GM12878 (cell line): ENCODE measurements at regions not wholly inside any gene's neighbourhood (a gene's known extent, or its start where the extent isn't known, plus 50 kb on each side); places are given as distances from the start of the nearest gene placed in this dataset.

Source experiments
- ATAC-seq: fragments of 200-7000 bp; cut with Tn5 transposase; 3 replicates; pipeline ENCODE4 v1.9.1; 2020; ENCODE audit warnings: mild to moderate bottlenecking, moderate library complexity
- BruUV-seq: library from RNA; stranded (reverse); fragments of 400-500 nt; replicated peaks from 2 replicates; lab custom pipeline; 2021; lab: Mats Ljungman, UMichigan
- CTCF ChIA-PET: fragments of 300-600 bp; sonication (Branson Sonifier 250); formaldehyde crosslinking; extraction: SDS; loops from one replicate; lab custom pipeline; 2021; ENCODE audit warnings: inconsistent platforms; lab: Yijun Ruan, JAX
- POLR2A ChIA-PET: fragments of 350-600 bp; formaldehyde crosslinking; extraction: SDS; loops from one replicate; lab custom pipeline; 2021; ENCODE audit warnings: inconsistent platforms; lab: Charles Lee
- RAD21 ChIA-PET: fragments of 300-600 bp; sonication (Branson Sonifier 250); formaldehyde crosslinking; loops from one replicate; lab custom pipeline; 2023; ENCODE audit warnings: antibody characterized with exemption; ENCODE audit not compliant: unreplicated experiment; lab: Charles Lee
- SMC1A ChIA-PET: fragments of 300-600 bp; sonication (Branson Sonifier 250); formaldehyde crosslinking; loops from one replicate; lab custom pipeline; 2023; ENCODE audit not compliant: unreplicated experiment, uncharacterized antibody; lab: Charles Lee
- DNase-seq: peaks from one replicate; pipeline ENCODE4 v3.0.0-alpha.2; 2011; ENCODE audit warnings: low read depth, low spot score
- FAIRE-seq: peaks from 3 replicates; lab custom pipeline; 2011; peaks lifted over from hg19 to GRCh38; lab: Jason Lieb, UNC
- H2AFZ ChIP-seq: 2 replicates; pipeline ENCODE4 v1.6.0; 2011; ENCODE audit warnings: low read depth, low read length, control low read depth; ENCODE audit not compliant: control insufficient read depth
- H3K27ac ChIP-seq: 2 replicates; pipeline ENCODE4 v1.5.1; 2011; ENCODE audit warnings: control low read depth; ENCODE audit not compliant: control insufficient read depth, insufficient read depth
- H3K27me3 ChIP-seq, 2 experiments: replicated peaks in 1 of 2; 2 replicates each; pipeline versions ENCODE4 v1.6.0 to v1.6.1; 2011; ENCODE audit warnings: low read length in 1 of 2; ENCODE audit not compliant: control insufficient read depth in 2 of 2, insufficient read depth in 2 of 2
- H3K36me3 ChIP-seq, 2 experiments: 2 replicates each; pipeline ENCODE4 v1.5.1; 2011; ENCODE audit warnings: low read length in 1 of 2; ENCODE audit not compliant: control insufficient read depth in 2 of 2, insufficient read depth in 2 of 2
- H3K4me1 ChIP-seq: 2 replicates; pipeline ENCODE4 v1.6.1; 2011; ENCODE audit warnings: mild to moderate bottlenecking, low read length, moderate library complexity, mixed read lengths; ENCODE audit not compliant: control insufficient read depth, insufficient read depth
- H3K4me2 ChIP-seq: 2 replicates; pipeline ENCODE4 v1.6.0; 2011; ENCODE audit warnings: control low read depth; ENCODE audit not compliant: control insufficient read depth, insufficient read depth
- H3K4me3 ChIP-seq: fragments of 200-600 bp; sonication (generic); 2 replicates; pipeline ENCODE4 v1.5.1; 2016
- H3K79me2 ChIP-seq: 2 replicates; pipeline ENCODE4 v1.6.0; 2011; ENCODE audit warnings: low read length; ENCODE audit not compliant: control insufficient read depth, insufficient read depth
- H3K9ac ChIP-seq: 2 replicates; pipeline ENCODE4 v1.8.0; 2011; ENCODE audit warnings: low read length, control low read depth, mixed read lengths; ENCODE audit not compliant: control insufficient read depth, insufficient read depth
- H3K9me3 ChIP-seq: replicated peaks from 3 replicates; pipeline ENCODE4 v1.5.1; 2011; ENCODE audit warnings: mild to moderate bottlenecking, low read length; ENCODE audit not compliant: control insufficient read depth, insufficient read depth
- H4K20me1 ChIP-seq: 2 replicates; pipeline ENCODE4 v1.6.0; 2011; ENCODE audit not compliant: control insufficient read depth, insufficient read depth
- BRCA1 ChIP-seq: IDR thresholded peaks from 2 replicates; pipeline ENCODE4 v1.6.1; 2011; ENCODE audit warnings: low read depth, low read length, improper control_type of control experiment
- EED ChIP-seq: sonication (generic); IDR thresholded peaks from 2 replicates; pipeline ENCODE4 v1.6.1; 2016; ENCODE audit warnings: antibody characterized with exemption, low read depth
- EP300 ChIP-seq, 2 experiments: fragments of 150-350 bp in 1 of 2; IDR thresholded peaks; 2 replicates each; pipeline ENCODE4 v1.6.1; 2011 to 2012; ENCODE audit warnings: low read depth in 2 of 2, low read length in 2 of 2, borderline replicate concordance in 1 of 2, improper control_type of control experiment in 1 of 2, inconsistent platforms in 1 of 2; ENCODE audit not compliant: control insufficient read depth in 1 of 2
- HDAC6 ChIP-seq: fragments of 200-600 bp; sonication (generic); IDR thresholded peaks from one replicate; pipeline ENCODE4 v1.8.0; 2017; ENCODE audit warnings: antibody characterized with exemption; ENCODE audit not compliant: unreplicated experiment
- NBN ChIP-seq: fragments of 450-650 bp; IDR thresholded peaks from 2 replicates; pipeline ENCODE4 v1.6.1; 2016
- PAX8 ChIP-seq: fragments of 450-650 bp; IDR thresholded peaks from 2 replicates; pipeline ENCODE4 v1.6.1; 2017; ENCODE audit warnings: mild to moderate bottlenecking, moderate library complexity
- RELA ChIP-seq: fragments of 450-650 bp; IDR thresholded peaks from 2 replicates; pipeline ENCODE4 v1.8.0; 2014; ENCODE audit warnings: borderline replicate concordance; ENCODE audit not compliant: partially characterized antibody
- SP1 ChIP-seq: IDR thresholded peaks from one replicate; pipeline ENCODE4 v1.6.1; 2011; ENCODE audit warnings: low read depth, low read length
- STAT1 ChIP-seq: fragments of 450-650 bp; conservative IDR thresholded peaks from 2 replicates; pipeline ENCODE4 v1.6.1; 2014; ENCODE audit warnings: antibody characterized with exemption, mild to moderate bottlenecking
- TAF1 ChIP-seq: IDR thresholded peaks from 2 replicates; pipeline ENCODE4 v1.6.1; 2011; ENCODE audit warnings: mild to moderate bottlenecking, low read depth, low read length, borderline replicate concordance
- WGBS: methylation state at CpG from one replicate; pipeline ENCODE4 v1.1.6; 2016; ENCODE audit warnings: low lambda C conversion rate; ENCODE audit not compliant: insufficient replicate concordance, insufficient coverage; ENCODE audit errors: missing lambda C conversion rate; 5-methylcytosine and 5-hydroxymethylcytosine counted together
- in situ Hi-C: fragments of 300-500 bp; cut with MboI; formaldehyde crosslinking; loops from 9 replicates; pipeline ENCODE4 v1.14.3; 2018; ENCODE audit warnings: mixed read lengths
- intact Hi-C: fragments of 100-400 bp; cut with micrococcal nuclease; formaldehyde crosslinking; loops from one replicate; pipeline ENCODE4 v1.14.2; 2022; ENCODE audit not compliant: unreplicated experiment
- TF ChIP-seq, protein P1 (sequence below): IDR thresholded peaks from 2 replicates; pipeline ENCODE4 v1.6.1; 2011; ENCODE audit warnings: mild to moderate bottlenecking, low read depth, low read length, moderate library complexity; ENCODE audit not compliant: insufficient replicate concordance
- TF ChIP-seq, protein P2 (sequence below): fragments of 150-350 bp; IDR thresholded peaks from 2 replicates; pipeline ENCODE4 v1.6.1; 2014; ENCODE audit warnings: mild to moderate bottlenecking, low read depth, low read length

DNA sequence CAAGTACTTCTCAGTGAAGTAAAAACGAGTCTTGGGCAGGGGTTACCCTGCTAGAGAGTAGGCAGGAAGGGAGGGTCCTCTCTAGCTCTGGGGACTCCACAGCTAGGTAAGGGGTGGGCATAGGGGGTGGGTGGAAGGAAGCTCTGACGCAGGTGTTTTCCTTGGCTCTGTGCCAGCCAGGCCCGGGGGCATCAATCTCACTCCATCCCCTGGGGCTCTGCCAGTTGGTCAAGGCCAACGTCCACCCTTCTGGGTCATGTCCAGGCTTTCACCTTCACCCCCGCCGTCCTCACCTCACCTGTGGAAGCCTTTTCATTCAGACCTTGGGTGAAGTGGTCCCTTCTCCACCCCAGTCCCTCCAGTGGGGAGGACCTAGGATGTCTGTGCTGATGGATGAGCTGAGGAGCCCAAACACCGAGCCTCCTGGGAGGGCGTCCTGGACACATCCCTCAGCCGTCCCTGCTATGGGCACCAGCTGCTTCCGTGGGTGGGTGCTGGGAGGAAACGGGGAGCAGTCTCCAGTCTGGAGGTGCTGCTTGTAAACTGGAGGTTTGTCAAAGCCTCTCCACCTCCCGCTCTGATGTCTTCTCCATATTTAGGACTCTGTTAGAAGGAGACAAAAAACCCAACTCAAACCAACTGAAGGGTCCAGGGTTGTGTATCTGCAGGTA, 71.5 kb upstream of the SFSWAP start:
- Histone ChIP-seq H3K9ac (no peak overlapping the region), H2AFZ (no peak overlapping the region), H4K20me1 (no peaks in the 10 kb centered on the region), H3K36me3 (no peaks in the 10 kb centered on the region), H3K4me3 (no peak overlapping the region), H3K4me1 (no peaks in the 10 kb centered on the region), H3K79me2 (no peaks in the 10 kb centered on the region), H3K27me3 (no peaks in the 10 kb centered on the region; a peak in 1 of 4 replicates), H3K9me3 (no peaks in the 10 kb centered on the region; the same call in 2 of the 3 replicates), H3K4me2 (no peak overlapping the region), H3K27ac (no peak overlapping the region)
- CTCF ChIA-PET = no interaction called here
- FAIRE-seq (no peak), ATAC-seq (no peak), DNase-seq (no peak)
- WGBS = 12% methylated on average over 12 of the region's 12 CpGs
- SMC1A ChIA-PET = no interaction called here
- BruUV-seq = no TSS peak
- POLR2A ChIA-PET = no interaction called here
- RAD21 ChIA-PET = no interaction called here
- in situ Hi-C loops (no loop called here), intact Hi-C loops (no loop called here)
- TF ChIP-seq, protein P1, sequence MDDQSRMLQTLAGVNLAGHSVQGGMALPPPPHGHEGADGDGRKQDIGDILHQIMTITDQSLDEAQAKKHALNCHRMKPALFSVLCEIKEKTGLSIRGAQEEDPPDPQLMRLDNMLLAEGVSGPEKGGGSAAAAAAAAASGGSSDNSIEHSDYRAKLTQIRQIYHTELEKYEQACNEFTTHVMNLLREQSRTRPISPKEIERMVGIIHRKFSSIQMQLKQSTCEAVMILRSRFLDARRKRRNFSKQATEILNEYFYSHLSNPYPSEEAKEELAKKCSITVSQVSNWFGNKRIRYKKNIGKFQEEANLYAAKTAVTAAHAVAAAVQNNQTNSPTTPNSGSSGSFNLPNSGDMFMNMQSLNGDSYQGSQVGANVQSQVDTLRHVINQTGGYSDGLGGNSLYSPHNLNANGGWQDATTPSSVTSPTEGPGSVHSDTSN = no peak
- TF ChIP-seq EP300 (IDR thresholded peaks at IDR 0.05; ENCODE audit: borderline replicate concordance in 1 of 2, control insufficient read depth in 1 of 2, low read depth in 2 of 2, low read length in 2 of 2) (no peak), HDAC6 (no peak), EED (no peak)

DNA sequence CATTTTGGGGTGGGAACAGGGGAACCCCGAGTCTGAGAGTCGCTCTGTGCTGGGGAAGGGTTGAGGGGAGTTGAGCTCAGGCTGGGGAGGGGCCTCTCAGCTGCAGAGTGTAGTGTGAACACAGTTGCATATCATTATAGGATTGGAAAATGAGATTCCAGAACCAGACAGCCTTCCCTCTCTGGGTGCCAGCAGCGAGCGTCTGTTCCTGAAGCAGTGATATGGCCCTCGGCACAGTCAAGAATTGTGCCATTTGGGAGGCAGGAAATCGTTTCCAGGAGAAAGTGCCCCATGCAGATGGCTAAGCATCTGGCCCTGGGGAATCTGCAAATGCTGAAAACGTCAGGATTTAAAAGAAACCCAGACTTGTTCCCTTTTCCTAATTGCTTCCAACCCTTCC, 70.4 kb upstream of the SFSWAP start:
- Histone ChIP-seq H3K9ac (no peak overlapping the region), H2AFZ (no peak overlapping the region), H3K27ac (no peak overlapping the region), H4K20me1 (no peaks in the 10 kb centered on the region), H3K4me1 (no peaks in the 10 kb centered on the region), H3K4me2 (no peak overlapping the region), H3K4me3 (no peak overlapping the region), H3K36me3 (no peaks in the 10 kb centered on the region), H3K79me2 (no peaks in the 10 kb centered on the region), H3K27me3 (no peaks in the 10 kb centered on the region; a peak in 1 of 4 replicates), H3K9me3 (no peaks in the 10 kb centered on the region; the same call in 2 of the 3 replicates)
- no peak for TF ChIP-seq TAF1
- TF ChIP-seq BRCA1 = no peak
- no peak for TF ChIP-seq PAX8
- TF ChIP-seq STAT1 = no peak
- no peak for TF ChIP-seq RELA
- TF ChIP-seq, protein P2, sequence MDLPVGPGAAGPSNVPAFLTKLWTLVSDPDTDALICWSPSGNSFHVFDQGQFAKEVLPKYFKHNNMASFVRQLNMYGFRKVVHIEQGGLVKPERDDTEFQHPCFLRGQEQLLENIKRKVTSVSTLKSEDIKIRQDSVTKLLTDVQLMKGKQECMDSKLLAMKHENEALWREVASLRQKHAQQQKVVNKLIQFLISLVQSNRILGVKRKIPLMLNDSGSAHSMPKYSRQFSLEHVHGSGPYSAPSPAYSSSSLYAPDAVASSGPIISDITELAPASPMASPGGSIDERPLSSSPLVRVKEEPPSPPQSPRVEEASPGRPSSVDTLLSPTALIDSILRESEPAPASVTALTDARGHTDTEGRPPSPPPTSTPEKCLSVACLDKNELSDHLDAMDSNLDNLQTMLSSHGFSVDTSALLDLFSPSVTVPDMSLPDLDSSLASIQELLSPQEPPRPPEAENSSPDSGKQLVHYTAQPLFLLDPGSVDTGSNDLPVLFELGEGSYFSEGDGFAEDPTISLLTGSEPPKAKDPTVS = no peak
- no peak for TF ChIP-seq NBN
- no peak for TF ChIP-seq SP1
- no peak for ATAC-seq
- BruUV-seq = no TSS peak
- 23% methylated on average over 7 of the region's 7 CpGs for WGBS
- RAD21 ChIA-PET = no interaction called here
- in situ Hi-C loops = no loop called here
- intact Hi-C loops = no loop called here
- DNase-seq = no peak
- CTCF ChIA-PET = no interaction called here
- POLR2A ChIA-PET = interaction anchor here (0.5 kb wide), 1 partner anchor 802 kb away, joined by 4 read pairs; no protein-coding TSS in a partner anchor
- SMC1A ChIA-PET = no interaction called here
- no peak for FAIRE-seq
